GM12892 (cell line): ENCODE measurements at regions not wholly inside any gene's neighbourhood (a gene's known extent, or its start where the extent isn't known, plus 50 kb on each side); places are given as distances from the start of the nearest gene placed in this dataset.

Source experiments
- POLR2A ChIP-seq: IDR thresholded peaks from 2 replicates; pipeline ENCODE4 v1.6.1; 2011; ENCODE audit warnings: low read depth, low read length, control low read depth
- POLR2AphosphoS5 ChIP-seq: IDR thresholded peaks from 2 replicates; pipeline ENCODE4 v1.6.1; 2011; ENCODE audit warnings: low read depth, low read length, control low read depth
- TAF1 ChIP-seq: IDR thresholded peaks from 2 replicates; pipeline ENCODE4 v1.6.1; 2011; ENCODE audit warnings: low read depth, mild to moderate bottlenecking, control low read depth, low read length, borderline replicate concordance

DNA sequence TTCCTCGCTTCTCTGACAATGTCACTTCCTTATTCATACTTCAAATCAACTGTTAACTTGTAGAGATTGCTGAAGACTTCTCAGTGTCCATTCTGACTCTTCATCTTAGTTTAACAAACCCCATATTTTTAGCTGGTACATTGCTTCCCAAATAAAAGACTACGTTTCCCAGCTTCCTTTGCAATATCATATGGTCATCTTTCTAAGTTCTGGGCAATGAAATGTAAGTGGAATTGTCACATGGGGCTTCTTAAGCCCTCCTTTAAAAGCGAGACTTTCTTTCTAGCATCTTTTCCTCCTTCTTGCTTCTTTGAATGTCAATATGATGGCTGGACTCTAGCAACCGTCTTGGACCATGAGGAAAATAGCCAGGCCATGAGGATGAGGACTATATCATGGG, 239.0 kb downstream of the ZNF621 start:
- no peak for TF ChIP-seq POLR2A
- TF ChIP-seq TAF1: no peak
- no peak for TF ChIP-seq POLR2AphosphoS5
